ENCODE measurements at regions not wholly inside any gene's neighbourhood (a gene's known extent, or its start where the extent isn't known, plus 50 kb on each side); places are given as distances from the start of the nearest gene placed in this dataset.

DNA sequence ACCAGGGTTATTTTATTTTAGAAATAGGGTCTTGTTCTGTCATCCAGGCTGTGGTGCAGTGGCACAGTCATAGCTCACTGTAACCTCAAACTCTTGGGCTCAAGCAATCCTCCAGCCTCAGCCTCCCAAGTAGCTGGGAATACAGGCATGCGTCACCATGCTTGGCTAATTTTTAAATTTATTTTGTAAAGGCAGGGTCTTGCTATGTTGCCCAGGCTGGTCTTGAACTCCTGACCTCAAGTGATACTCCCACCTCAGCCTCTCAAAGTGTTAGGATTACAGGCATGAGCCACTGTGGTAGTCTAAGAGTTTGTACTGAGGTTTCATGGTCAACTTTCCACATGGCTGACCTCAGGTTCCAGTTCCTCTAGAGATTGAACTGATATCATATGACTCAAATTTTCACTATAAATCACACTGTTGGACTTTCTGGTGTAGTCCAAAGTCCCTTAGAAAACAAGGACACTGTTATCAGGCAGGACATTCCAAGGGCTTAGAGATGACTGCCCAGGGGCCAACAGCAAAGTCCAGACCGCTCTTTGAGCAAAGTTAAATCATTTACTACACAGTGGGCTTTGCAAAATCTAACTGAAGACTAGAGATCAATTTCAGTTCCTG, 82.0 kb upstream of the MEX3C start (continued):
- peak; percentile 81; the same call in 1 of the 2 replicates for TF ChIP-seq HMG20B (CRISPR knock-in tag; conservative IDR thresholded peaks at IDR 0.05)
- TF ChIP-seq FOXO1 (CRISPR knock-in tag; IDR thresholded peaks at IDR 0.05) = peak; percentile 19; the same call in 1 of the 2 replicates
- peak; percentile 46; the same call in 1 of the 2 replicates for TF ChIP-seq TCF7 (IDR thresholded peaks at IDR 0.05; ENCODE audit: low read depth)
- peak; percentile 42; the same call in 1 of the 2 replicates for TF ChIP-seq ZNF331 (CRISPR knock-in tag; IDR thresholded peaks at IDR 0.05)
- no peak for TF ChIP-seq HNRNPH1 (optimal IDR thresholded peaks at IDR 0.05; ENCODE audit: low read depth, low read length)
- TF ChIP-seq, protein P1, sequence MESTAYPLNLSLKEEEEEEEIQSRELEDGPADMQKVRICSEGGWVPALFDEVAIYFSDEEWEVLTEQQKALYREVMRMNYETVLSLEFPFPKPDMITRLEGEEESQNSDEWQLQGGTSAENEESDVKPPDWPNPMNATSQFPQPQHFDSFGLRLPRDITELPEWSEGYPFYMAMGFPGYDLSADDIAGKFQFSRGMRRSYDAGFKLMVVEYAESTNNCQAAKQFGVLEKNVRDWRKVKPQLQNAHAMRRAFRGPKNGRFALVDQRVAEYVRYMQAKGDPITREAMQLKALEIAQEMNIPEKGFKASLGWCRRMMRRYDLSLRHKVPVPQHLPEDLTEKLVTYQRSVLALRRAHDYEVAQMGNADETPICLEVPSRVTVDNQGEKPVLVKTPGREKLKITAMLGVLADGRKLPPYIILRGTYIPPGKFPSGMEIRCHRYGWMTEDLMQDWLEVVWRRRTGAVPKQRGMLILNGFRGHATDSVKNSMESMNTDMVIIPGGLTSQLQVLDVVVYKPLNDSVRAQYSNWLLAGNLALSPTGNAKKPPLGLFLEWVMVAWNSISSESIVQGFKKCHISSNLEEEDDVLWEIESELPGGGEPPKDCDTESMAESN (CRISPR knock-in tag; conservative IDR thresholded peaks at IDR 0.05) = 0 out of 2 replicates have a peak, but pooled peaks have one; percentile 28
- TF ChIP-seq HNF4G (IDR thresholded peaks at IDR 0.05; ENCODE audit: borderline replicate concordance, low read depth, low read length) = peak; percentile 97
- peak; percentile 65; the same call in 1 of the 2 replicates for TF ChIP-seq HNF4G (CRISPR knock-in tag; IDR thresholded peaks at IDR 0.05; ENCODE audit: borderline replicate concordance, low read depth)
- peak; percentile 67 for TF ChIP-seq RARA (CRISPR knock-in tag; IDR thresholded peaks at IDR 0.05)
- no peak for TF ChIP-seq TCF12 (IDR thresholded peaks at IDR 0.05)
- TF ChIP-seq TCF12 (CRISPR knock-in tag; IDR thresholded peaks at IDR 0.05) = no peak
- TF ChIP-seq SOX13 (IDR thresholded peaks at IDR 0.05) = no peak
- peak in 1 of 2 experiments; percentile 69; a peak in 2 of 4 replicates for TF ChIP-seq SOX13 (CRISPR knock-in tag; conservative IDR thresholded peaks at IDR 0.05 in 1 of 2, IDR thresholded peaks at IDR 0.05 in 1 of 2)
- TF ChIP-seq, protein P2, sequence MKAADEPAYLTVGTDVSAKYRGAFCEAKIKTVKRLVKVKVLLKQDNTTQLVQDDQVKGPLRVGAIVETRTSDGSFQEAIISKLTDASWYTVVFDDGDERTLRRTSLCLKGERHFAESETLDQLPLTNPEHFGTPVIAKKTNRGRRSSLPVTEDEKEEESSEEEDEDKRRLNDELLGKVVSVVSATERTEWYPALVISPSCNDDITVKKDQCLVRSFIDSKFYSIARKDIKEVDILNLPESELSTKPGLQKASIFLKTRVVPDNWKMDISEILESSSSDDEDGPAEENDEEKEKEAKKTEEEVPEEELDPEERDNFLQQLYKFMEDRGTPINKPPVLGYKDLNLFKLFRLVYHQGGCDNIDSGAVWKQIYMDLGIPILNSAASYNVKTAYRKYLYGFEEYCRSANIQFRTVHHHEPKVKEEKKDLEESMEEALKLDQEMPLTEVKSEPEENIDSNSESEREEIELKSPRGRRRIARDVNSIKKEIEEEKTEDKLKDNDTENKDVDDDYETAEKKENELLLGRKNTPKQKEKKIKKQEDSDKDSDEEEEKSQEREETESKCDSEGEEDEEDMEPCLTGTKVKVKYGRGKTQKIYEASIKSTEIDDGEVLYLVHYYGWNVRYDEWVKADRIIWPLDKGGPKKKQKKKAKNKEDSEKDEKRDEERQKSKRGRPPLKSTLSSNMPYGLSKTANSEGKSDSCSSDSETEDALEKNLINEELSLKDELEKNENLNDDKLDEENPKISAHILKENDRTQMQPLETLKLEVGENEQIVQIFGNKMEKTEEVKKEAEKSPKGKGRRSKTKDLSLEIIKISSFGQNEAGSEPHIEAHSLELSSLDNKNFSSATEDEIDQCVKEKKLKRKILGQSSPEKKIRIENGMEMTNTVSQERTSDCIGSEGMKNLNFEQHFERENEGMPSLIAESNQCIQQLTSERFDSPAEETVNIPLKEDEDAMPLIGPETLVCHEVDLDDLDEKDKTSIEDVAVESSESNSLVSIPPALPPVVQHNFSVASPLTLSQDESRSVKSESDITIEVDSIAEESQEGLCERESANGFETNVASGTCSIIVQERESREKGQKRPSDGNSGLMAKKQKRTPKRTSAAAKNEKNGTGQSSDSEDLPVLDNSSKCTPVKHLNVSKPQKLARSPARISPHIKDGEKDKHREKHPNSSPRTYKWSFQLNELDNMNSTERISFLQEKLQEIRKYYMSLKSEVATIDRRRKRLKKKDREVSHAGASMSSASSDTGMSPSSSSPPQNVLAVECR (CRISPR knock-in tag; IDR thresholded peaks at IDR 0.05; ENCODE audit: borderline replicate concordance) = 0 out of 2 replicates have a peak, but pooled peaks have one; percentile 6
- peak; percentile 82; the same call in 1 of the 2 replicates for TF ChIP-seq FOXJ3 (CRISPR knock-in tag; IDR thresholded peaks at IDR 0.05; ENCODE audit: borderline replicate concordance)
- TF ChIP-seq FOXP1 (IDR thresholded peaks at IDR 0.05) = no peak
- TF ChIP-seq FOXP1 (CRISPR knock-in tag; IDR thresholded peaks at IDR 0.05) = peak; percentile 55; the same call in 1 of the 2 replicates
- TF ChIP-seq ZNF781 (CRISPR knock-in tag; IDR thresholded peaks at IDR 0.05; ENCODE audit: borderline replicate concordance, not compliant biosample characterization) = peak; percentile 54
- peak; percentile 18; the same call in 1 of the 2 replicates for TF ChIP-seq RXRA (CRISPR knock-in tag; IDR thresholded peaks at IDR 0.05)
- TF ChIP-seq KDM6A (CRISPR knock-in tag; IDR thresholded peaks at IDR 0.05; ENCODE audit: low read depth) = peak; percentile 66; the same call in 1 of the 2 replicates
- TF ChIP-seq ZNF546 (CRISPR knock-in tag; conservative IDR thresholded peaks at IDR 0.05) = no peak
- TF ChIP-seq HNRNPLL (IDR thresholded peaks at IDR 0.05; ENCODE audit: low read depth, low read length, poor library complexity, severe bottlenecking) = no peak
- 0 out of 2 replicates have a peak, but pooled peaks have one; percentile 34 for TF ChIP-seq ZNF33B (CRISPR knock-in tag; IDR thresholded peaks at IDR 0.05)
- TF ChIP-seq, protein P3, sequence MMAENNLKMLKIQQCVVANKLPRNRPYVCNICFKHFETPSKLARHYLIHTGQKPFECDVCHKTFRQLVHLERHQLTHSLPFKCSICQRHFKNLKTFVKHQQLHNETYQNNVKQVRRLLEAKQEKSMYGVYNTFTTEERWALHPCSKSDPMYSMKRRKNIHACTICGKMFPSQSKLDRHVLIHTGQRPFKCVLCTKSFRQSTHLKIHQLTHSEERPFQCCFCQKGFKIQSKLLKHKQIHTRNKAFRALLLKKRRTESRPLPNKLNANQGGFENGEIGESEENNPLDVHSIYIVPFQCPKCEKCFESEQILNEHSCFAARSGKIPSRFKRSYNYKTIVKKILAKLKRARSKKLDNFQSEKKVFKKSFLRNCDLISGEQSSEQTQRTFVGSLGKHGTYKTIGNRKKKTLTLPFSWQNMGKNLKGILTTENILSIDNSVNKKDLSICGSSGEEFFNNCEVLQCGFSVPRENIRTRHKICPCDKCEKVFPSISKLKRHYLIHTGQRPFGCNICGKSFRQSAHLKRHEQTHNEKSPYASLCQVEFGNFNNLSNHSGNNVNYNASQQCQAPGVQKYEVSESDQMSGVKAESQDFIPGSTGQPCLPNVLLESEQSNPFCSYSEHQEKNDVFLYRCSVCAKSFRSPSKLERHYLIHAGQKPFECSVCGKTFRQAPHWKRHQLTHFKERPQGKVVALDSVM (CRISPR knock-in tag; IDR thresholded peaks at IDR 0.05) = peak; percentile 25; the same call in 1 of the 2 replicates

Data from HepG2 (cell line).